Stimulated activated CD4-positive, alpha-beta T cell treated with anti-CD3 and anti-CD28 coated beads, TNF-alpha, amount 100 ng/mL, for 4 hours (primary cell): ENCODE measurements at regions not wholly inside any gene's neighbourhood (a gene's known extent, or its start where the extent isn't known, plus 50 kb on each side); places are given as distances from the start of the nearest gene placed in this dataset.
"Not testable (repeated sequence)": the region's sequence is repeated elsewhere in the genome, so short reads cannot be mapped to it uniquely, and the experiment has no call there.

Experiments used
- DNase-seq, 3 experiments: peaks; one replicate each; pipeline ENCODE4 v3.0.0-alpha.2; 2020; ENCODE audit warnings: low read depth in 3 of 3

- no peak for DNase-seq
These were observed 656.0 kb downstream of the TDRD15 start for GRCh38 chr2:21779786-21780185.

DNA sequence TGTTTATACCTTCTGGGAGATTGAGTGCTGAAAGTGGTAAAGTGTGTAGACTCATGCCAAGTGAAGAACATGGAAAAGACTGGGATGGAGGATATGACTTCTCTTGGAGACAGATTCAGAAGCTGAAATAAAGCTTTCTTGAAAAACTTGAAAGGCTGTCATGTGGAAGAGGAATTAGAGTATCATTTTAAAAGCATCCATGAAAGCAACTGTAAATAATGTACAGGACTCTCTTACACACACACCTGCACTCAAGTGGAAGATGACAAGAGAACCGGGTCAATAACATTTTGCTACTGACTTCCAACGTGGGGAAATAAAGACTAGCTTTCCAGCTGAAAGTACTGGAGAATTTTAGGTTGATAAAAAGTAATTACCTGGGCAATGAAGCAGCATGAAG lies 658.2 kb downstream of the TDRD15 start:
- DNase-seq: no peak

DNA sequence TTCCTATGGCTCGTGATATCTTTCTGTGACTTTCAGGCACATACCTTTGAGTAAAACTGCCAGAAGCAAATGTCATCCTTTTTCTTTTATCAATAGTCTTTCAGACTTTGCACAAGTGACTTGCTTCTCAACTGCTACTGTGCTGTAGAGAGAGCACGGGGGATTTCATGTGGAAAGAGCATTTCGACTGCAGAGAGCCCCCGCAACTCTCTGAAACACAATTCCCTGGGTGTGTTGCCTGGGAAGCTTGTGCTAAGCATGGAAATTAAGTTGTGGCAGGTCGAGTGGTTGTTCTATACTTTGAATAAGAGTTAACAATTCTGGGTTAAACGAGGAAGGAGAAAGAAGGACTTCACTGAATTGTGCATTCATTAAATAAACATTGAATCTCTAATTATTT lies 659.1 kb downstream of the TDRD15 start:
- no peak for DNase-seq

DNA sequence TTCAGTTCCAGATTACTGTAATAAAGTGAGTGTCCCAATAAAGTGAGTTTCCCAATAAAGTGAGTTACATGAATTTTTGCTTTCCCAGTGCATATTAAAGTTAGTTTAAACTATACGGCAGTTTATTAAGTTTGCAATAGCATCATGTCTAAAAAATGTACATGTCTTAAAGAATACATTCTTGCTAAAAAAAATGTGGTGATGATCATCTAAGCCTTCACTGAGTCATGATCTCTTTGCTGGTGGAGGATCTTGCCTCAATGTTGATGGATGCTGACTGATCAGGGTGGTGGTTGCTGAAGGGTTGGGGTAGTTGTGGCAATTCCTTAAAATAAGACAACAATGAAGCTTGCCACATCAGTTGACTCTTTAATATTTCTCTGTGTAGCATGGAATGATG lies 664.2 kb downstream of the TDRD15 start:
- no peak for DNase-seq

GRCh38 chr2:21790311-21790710 lies 666.5 kb downstream of the TDRD15 start:
- not testable (repeated sequence) for DNase-seq

GRCh38 chr2:21792571-21792970 lies 668.8 kb downstream of the TDRD15 start:
- DNase-seq: no peak

DNA sequence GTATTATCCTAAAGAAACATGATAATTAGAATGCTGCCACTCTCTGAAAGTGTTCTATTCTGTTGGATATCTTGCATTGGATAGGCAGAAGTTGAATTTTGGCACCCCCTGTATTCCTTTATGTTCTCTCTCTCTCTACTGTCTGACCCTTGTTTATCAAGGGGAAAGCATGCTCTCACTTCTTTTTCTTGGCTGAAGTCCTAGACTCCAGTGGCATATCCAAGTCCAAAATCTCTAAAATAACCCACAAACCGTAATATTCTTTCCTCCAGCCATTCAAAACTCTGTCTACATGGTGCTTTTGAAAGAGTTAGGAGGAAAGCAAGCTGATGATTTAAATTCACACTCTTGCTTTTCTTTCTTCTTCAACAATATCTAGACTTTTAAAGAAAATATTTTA lies 669.7 kb downstream of the TDRD15 start:
- no peak for DNase-seq

- DNase-seq: no peak
These were observed 670.8 kb downstream of the TDRD15 start for GRCh38 chr2:21794611-21795010.

GRCh38 chr2:21800356-21800755 lies 676.6 kb downstream of the TDRD15 start:
- DNase-seq: no peak

GRCh38 chr2:21803550-21803949 lies 679.8 kb downstream of the TDRD15 start:
- no peak for DNase-seq

DNA sequence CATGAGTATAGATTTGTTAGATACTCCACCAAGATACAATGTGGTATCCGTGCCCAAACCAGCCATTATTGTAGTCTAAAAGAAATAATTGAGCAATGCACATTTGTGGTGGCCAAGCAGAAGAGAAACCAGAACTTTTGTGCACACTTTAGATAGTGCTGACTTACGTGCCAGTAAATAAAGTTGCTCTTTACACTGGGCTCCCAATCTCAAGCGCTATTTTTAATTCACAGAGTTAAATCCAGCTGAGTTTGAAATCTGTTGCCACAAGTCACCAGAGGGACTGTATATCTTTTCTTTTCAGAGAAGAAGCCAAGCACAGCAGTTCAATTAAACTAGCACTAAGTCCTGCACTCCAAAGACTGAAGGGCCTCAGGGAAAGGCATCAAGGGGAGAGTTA lies 680.4 kb downstream of the TDRD15 start:
- no peak for DNase-seq

DNA sequence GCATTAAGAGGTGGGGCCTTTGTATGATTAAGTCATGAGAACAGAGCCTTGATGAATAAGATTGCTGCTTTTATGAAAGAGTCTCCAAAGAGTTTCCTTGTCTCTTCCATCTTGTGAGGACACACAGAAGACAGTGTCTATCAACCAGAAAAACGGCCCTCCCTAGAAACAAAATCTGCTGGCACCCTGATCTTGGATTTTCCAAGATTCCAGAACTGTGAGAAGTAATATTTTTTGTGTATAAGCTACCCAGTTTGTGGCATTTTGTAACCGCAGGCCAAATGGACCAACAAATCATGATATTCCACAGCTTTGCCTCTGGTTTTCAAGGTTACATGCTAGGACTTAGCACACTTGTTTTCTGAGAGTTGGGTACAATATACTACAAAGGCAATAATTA lies 687.8 kb downstream of the TDRD15 start:
- no peak for DNase-seq

DNA sequence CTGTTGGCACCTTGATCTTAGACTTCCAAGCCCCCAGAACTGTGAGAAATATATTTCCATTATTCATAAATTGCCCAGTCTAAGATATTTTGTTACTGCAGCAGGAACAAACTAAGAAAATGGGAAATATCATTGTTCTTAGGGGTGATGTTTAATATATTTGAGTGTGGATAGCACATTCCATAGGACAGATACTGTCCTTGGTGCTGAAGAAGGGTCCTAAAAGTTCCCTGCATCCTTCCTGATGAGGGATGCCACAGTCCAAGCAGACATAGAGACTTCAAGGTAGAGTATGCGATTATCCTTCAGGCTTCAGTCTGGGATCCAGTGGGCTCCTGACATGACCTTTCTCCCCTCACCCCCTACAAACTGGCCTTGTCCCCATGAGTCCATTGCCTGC lies 689.0 kb downstream of the TDRD15 start:
- no peak for DNase-seq

GRCh38 chr2:21814588-21815149 lies 690.9 kb downstream of the TDRD15 start:
- no peak for DNase-seq

DNA sequence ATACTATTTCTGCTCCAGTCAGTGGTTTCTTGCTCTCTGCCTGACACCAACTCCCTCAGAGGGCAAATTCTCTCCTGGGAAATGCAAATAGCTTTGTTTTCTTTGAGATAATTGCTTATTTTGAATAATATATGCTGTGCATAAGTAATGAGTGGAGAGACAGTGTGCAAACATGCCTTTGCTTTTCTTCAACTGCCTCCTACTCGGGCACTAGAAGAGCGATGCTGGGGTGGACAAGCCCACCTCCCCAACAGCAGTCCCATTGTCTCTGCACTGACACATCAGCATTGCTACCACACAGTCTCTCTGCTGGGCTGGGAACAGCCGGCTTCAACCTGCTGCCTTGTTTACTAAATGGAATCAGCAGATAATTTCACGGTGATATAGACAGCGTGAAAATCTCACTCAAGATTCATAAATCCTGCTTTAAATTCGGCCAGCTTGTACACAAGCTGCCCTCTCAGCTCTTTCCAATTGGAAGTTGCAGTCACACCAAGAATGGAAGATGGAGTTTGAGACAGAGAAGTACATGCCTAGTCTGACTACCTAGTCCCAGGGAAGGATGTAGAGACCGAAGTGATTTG lies 694.5 kb downstream of the TDRD15 start:
- no peak for DNase-seq

- DNase-seq: no peak
These were observed 695.7 kb downstream of the TDRD15 start for GRCh38 chr2:21819454-21819853.

DNA sequence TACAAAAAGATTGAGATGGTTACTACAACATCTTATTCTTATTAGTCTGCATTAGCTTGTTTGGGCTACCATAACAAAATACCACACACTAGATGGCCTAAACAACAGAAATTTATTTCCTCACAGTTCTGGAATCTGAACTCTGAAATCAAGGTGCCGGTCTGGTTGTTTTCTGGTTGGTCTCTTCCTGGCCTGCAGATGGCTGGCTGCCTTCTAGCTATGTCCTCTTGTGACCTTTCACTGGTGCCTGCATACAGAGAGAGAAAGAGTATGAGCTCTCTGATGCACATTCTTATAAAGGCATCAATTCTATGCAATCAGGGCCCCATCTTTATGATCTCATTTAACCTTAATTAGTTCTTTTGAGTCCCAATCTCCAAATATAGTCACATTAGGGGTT lies 696.5 kb downstream of the TDRD15 start:
- no peak for DNase-seq

- DNase-seq: no peak
These were observed 698.0 kb downstream of the TDRD15 start for GRCh38 chr2:21821672-21822227.

- DNase-seq: no peak
These were observed 698.7 kb downstream of the TDRD15 start for GRCh38 chr2:21822505-21822904.

DNA sequence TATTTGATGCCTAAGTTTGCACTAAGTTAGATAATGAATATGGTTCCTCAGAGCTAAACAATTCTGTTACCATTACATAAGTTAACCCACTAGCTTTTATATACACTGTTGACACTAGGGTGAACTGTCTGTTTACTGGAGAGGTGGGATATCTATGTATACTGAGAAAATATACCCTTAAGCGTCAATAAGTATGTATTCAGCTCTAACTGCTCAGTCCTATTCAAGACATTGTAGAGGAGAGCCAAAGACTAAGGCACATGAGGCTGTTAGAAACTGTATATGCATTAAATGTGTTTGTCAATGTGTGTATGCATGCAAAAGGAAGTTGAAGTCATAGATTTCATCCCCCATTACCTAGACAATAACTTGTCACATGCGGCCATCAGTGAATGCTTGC lies 710.0 kb downstream of the TDRD15 start:
- DNase-seq: no peak

DNA sequence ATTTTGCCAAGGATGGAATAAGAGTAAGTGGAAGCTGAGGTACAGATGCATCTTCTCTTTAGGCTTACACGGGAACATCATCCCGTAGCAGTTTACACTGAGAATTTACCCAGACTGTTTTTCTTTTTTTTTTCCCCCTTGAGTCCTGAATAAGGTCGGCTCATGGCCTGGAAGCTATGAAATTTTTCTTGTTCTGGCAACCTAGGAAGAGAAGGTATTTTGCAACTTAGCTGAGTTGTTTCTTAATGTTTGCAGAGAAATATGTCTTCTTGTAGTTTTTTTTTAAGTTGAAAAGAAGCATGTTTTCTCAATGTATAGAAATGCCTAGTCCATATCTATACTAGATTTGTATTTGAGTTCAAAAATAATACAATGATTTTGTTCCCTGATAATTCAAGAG lies 712.5 kb downstream of the TDRD15 start:
- DNase-seq: no peak

GRCh38 chr2:21836719-21837118 lies 713.0 kb downstream of the TDRD15 start:
- DNase-seq: no peak

DNA sequence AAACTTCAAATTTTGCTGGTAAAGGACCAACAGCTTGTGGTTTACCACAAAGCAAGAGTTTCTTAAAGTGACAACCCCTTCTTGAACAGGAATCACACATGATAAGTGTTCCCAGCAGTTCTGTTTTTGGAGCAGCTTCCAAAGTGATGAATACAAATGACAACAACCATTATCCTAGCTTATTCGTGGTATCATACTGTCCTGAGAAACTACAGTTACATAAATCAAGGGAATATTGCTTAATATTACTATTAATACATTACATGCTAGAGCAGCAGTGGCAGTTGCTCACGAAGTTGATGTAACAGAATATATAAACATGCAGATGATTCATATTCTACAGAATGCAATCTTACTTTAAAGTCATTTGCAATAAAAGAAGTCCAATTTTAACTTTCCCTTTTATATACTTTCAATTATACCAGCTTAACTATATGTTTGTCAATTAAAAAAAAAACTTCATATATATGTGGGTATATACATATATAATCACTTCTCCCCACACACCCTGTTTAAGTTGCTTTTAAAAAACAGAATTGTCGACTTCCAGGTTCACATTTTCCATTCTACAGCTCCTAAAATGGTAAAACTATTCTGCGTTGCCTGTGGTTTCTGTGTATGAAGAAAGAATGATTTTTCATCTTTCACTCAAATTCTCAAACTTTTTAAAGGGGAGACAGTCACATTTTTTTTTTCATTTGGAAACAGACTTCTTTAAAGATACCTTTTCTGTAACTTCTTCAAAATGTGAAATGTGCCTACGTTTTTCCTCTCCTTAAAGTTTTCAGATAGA lies 713.6 kb downstream of the TDRD15 start:
- DNase-seq: no peak
